GM19043 (cell line): ENCODE measurements at regions not wholly inside any gene's neighbourhood (a gene's known extent, or its start where the extent isn't known, plus 50 kb on each side); places are given as distances from the start of the nearest gene placed in this dataset.
"Not testable (repeated sequence)": the region's sequence is repeated elsewhere in the genome, so short reads cannot be mapped to it uniquely, and the experiment has no call there.

Experiments
- ATAC-seq: cut with Tn5 transposase; IDR thresholded peaks from one replicate; pipeline ENCODE4 v1.9.1; 2021; ENCODE audit warnings: low read depth; ENCODE audit not compliant: unreplicated experiment

- no peak for ATAC-seq
Observed at GRCh38 chr7:94100723-94101345, 96.7 kb upstream of the BET1 start.

- no peak for ATAC-seq
Observed at GRCh38 chr7:94104301-94104700, 100.1 kb upstream of the BET1 start.

GRCh38 chr7:94109556-94109955, 105.4 kb upstream of the BET1 start:
- no peak for ATAC-seq

GRCh38 chr7:94111009-94111408, 106.9 kb upstream of the BET1 start:
- no peak for ATAC-seq

GRCh38 chr7:94115316-94115715, 111.2 kb upstream of the BET1 start:
- no peak for ATAC-seq

GRCh38 chr7:94123136-94123535, 119.0 kb upstream of the BET1 start:
- ATAC-seq = no peak

- no peak for ATAC-seq
Observed at GRCh38 chr7:94127026-94127425, 122.9 kb upstream of the BET1 start.

- no peak for ATAC-seq
Observed at GRCh38 chr7:94128072-94128471, 123.9 kb upstream of the BET1 start.

GRCh38 chr7:94129443-94130140, 125.4 kb upstream of the BET1 start:
- no peak for ATAC-seq

GRCh38 chr7:94130716-94131115, 126.6 kb upstream of the BET1 start:
- no peak for ATAC-seq

GRCh38 chr7:94133460-94133859, 129.3 kb upstream of the BET1 start:
- ATAC-seq = peak; percentile 58

- no peak for ATAC-seq
Observed at GRCh38 chr7:94135180-94135579, 131.0 kb upstream of the BET1 start.

- ATAC-seq = no peak
Observed at GRCh38 chr7:94142281-94142680, 138.1 kb upstream of the BET1 start.

GRCh38 chr7:94145602-94146001, 141.4 kb upstream of the BET1 start:
- no peak for ATAC-seq

GRCh38 chr7:94146408-94146807, 142.3 kb upstream of the BET1 start:
- no peak for ATAC-seq

- no peak for ATAC-seq
Observed at GRCh38 chr7:94149789-94150545, 145.8 kb upstream of the BET1 start.

GRCh38 chr7:94154182-94154581, 150.0 kb upstream of the BET1 start:
- ATAC-seq = no peak

- ATAC-seq = no peak
Observed at GRCh38 chr7:94154858-94155257, 150.7 kb upstream of the BET1 start.

GRCh38 chr7:94157659-94158306, 153.6 kb upstream of the BET1 start:
- not testable (repeated sequence) for ATAC-seq

GRCh38 chr7:94160719-94161435, 156.7 kb upstream of the BET1 start:
- peak; percentile 98 for ATAC-seq

GRCh38 chr7:94161476-94161875, 157.3 kb upstream of the BET1 start:
- ATAC-seq = no peak
